CD1c-positive myeloid dendritic cell (primary cell): ENCODE measurements at regions not wholly inside any gene's neighbourhood (a gene's known extent, or its start where the extent isn't known, plus 50 kb on each side); places are given as distances from the start of the nearest gene placed in this dataset.
"Not testable (repeated sequence)": the region's sequence is repeated elsewhere in the genome, so short reads cannot be mapped to it uniquely, and the experiment has no call there.

Experiments
- DNase-seq: peaks from one replicate; pipeline ENCODE4 v3.0.0-alpha.2; 2016; ENCODE audit errors: extremely low spot score

GRCh38 chr4:71081192-71081591 is 87.7 kb downstream of the DCK start:
- no peak for DNase-seq

GRCh38 chr4:71093745-71094144 is 100.3 kb downstream of the DCK start:
- DNase-seq, result no peak

- DNase-seq, result no peak
Measured at GRCh38 chr4:71094201-71094600, 100.8 kb downstream of the DCK start.

GRCh38 chr4:71095141-71095540 is 101.7 kb downstream of the DCK start:
- DNase-seq, result no peak

GRCh38 chr4:71095545-71095944 is 102.1 kb downstream of the DCK start:
- no peak for DNase-seq

GRCh38 chr4:71107726-71108125 is 114.3 kb downstream of the DCK start:
- DNase-seq, result no peak

GRCh38 chr4:71110499-71110898 is 117.0 kb downstream of the DCK start:
- no peak for DNase-seq

- not testable (repeated sequence) for DNase-seq
Measured at GRCh38 chr4:71111133-71111532, 117.7 kb downstream of the DCK start.

GRCh38 chr4:71113294-71113693 is 119.8 kb downstream of the DCK start:
- no peak for DNase-seq

GRCh38 chr4:71120831-71121524 is 127.5 kb downstream of the DCK start:
- no peak for DNase-seq

GRCh38 chr4:71123951-71124350 is 130.5 kb downstream of the DCK start:
- DNase-seq, result no peak

- no peak for DNase-seq
Measured at GRCh38 chr4:71125137-71125536, 131.7 kb downstream of the DCK start.

- DNase-seq, result no peak
Measured at GRCh38 chr4:71126719-71127118, 133.3 kb downstream of the DCK start.

- no peak for DNase-seq
Measured at GRCh38 chr4:71130827-71131603, 137.6 kb downstream of the DCK start.

GRCh38 chr4:71132486-71132885 is 139.0 kb downstream of the DCK start:
- DNase-seq, result no peak

GRCh38 chr4:71133491-71133890 is 140.0 kb downstream of the DCK start:
- DNase-seq, result no peak

- no peak for DNase-seq
Measured at GRCh38 chr4:71136071-71136470, 142.6 kb downstream of the DCK start.

GRCh38 chr4:71138007-71138615 is 144.7 kb downstream of the DCK start:
- no peak for DNase-seq

GRCh38 chr4:71140563-71140962 is 147.1 kb downstream of the DCK start:
- DNase-seq, result no peak

- no peak for DNase-seq
Measured at GRCh38 chr4:71141125-71141524, 147.7 kb downstream of the DCK start.

GRCh38 chr4:71147261-71147660 is 153.8 kb downstream of the DCK start:
- DNase-seq, result no peak

GRCh38 chr4:71148545-71148944 is 155.1 kb downstream of the DCK start:
- DNase-seq, result no peak

GRCh38 chr4:71151054-71151453 is 157.6 kb downstream of the DCK start:
- DNase-seq, result no peak
